ENCODE measurements at regions not wholly inside any gene's neighbourhood (a gene's known extent, or its start where the extent isn't known, plus 50 kb on each side); places are given as distances from the start of the nearest gene placed in this dataset.
A peak's percentile ranks its signal among the peaks of the same experiment; 100 is the strongest.

GRCh38 chr6:145272246-145272645 lies 463.1 kb downstream of the EPM2A start:
- TF ChIP-seq CTCF (IDR thresholded peaks at IDR 0.05) = no peak
- no peaks in the 10 kb centered on the region for H3K4me1 ChIP-seq

GRCh38 chr6:145273136-145273535 lies 462.2 kb downstream of the EPM2A start:
- no peak for TF ChIP-seq CTCF (IDR thresholded peaks at IDR 0.05)
- Histone ChIP-seq H3K4me3 (no peak overlapping the region), H3K27me3 (no peaks in the 10 kb centered on the region), H3K4me1 (no peaks in the 10 kb centered on the region), H3K9me3 (no peaks in the 10 kb centered on the region), H3K36me3 (no peaks in the 10 kb centered on the region), H3K27ac (no peak overlapping the region)
- no peak for DNase-seq (ENCODE audit: low spot score)

More at GRCh38 chr6:145272246-145272645, 463.1 kb downstream of the EPM2A start:
- no peak for DNase-seq (ENCODE audit: low spot score)
- Histone ChIP-seq H3K4me3 (no peak overlapping the region), H3K27me3 (no peaks in the 10 kb centered on the region), H3K9me3 (no peaks in the 10 kb centered on the region), H3K36me3 (no peaks in the 10 kb centered on the region), H3K27ac (no peak overlapping the region)

- no peak overlapping the region for H3K27ac ChIP-seq
- no peak for TF ChIP-seq CTCF (IDR thresholded peaks at IDR 0.05)
Observed at GRCh38 chr6:145274083-145274482, 461.2 kb downstream of the EPM2A start.

GRCh38 chr6:145275019-145275418 lies 460.3 kb downstream of the EPM2A start:
- TF ChIP-seq CTCF (IDR thresholded peaks at IDR 0.05) = no peak
- Histone ChIP-seq H3K4me3 (no peak overlapping the region), H3K27me3 (no peaks in the 10 kb centered on the region), H3K4me1 (no peaks in the 10 kb centered on the region), H3K9me3 (no peaks in the 10 kb centered on the region), H3K36me3 (no peaks in the 10 kb centered on the region), H3K27ac (no peak overlapping the region)
- DNase-seq (ENCODE audit: low spot score) = no peak

More at GRCh38 chr6:145274083-145274482, 461.2 kb downstream of the EPM2A start:
- Histone ChIP-seq H3K9me3 (no peaks in the 10 kb centered on the region), H3K36me3 (no peaks in the 10 kb centered on the region), H3K4me1 (no peaks in the 10 kb centered on the region), H3K27me3 (no peaks in the 10 kb centered on the region), H3K4me3 (no peak overlapping the region)
- no peak for DNase-seq (ENCODE audit: low spot score)

GRCh38 chr6:145275787-145276186 lies 459.5 kb downstream of the EPM2A start:
- H3K4me1 ChIP-seq = no peaks in the 10 kb centered on the region
- no peak for DNase-seq (ENCODE audit: low spot score)
- no peaks in the 10 kb centered on the region for H3K9me3 ChIP-seq
- H3K27me3 ChIP-seq = no peaks in the 10 kb centered on the region
- no peak overlapping the region for H3K27ac ChIP-seq
- no peak overlapping the region for H3K4me3 ChIP-seq
- no peaks in the 10 kb centered on the region for H3K36me3 ChIP-seq
- TF ChIP-seq CTCF (IDR thresholded peaks at IDR 0.05) = no peak

- Histone ChIP-seq H3K9me3 (no peaks in the 10 kb centered on the region), H3K36me3 (no peaks in the 10 kb centered on the region), H3K4me1 (no peaks in the 10 kb centered on the region), H3K27me3 (no peaks in the 10 kb centered on the region), H3K27ac (peak overlapping the region in 1 of 2 donors; percentile 25), H3K4me3 (no peak overlapping the region)
- no peak for TF ChIP-seq CTCF (IDR thresholded peaks at IDR 0.05)
- DNase-seq (ENCODE audit: low spot score) = no peak
Observed at GRCh38 chr6:145276756-145277155, 458.6 kb downstream of the EPM2A start.
